Fibroblast of the aortic adventitia (primary cell): ENCODE measurements at regions not wholly inside any gene's neighbourhood (a gene's known extent, or its start where the extent isn't known, plus 50 kb on each side); places are given as distances from the start of the nearest gene placed in this dataset. TPM values are rescaled to one million over a fixed set of nuclear protein-coding genes. Genes with fewer than 3 reads are reported as not detected.

Experiments
- DNase-seq: peaks from one replicate; pipeline ENCODE4 v3.0.0-alpha.2; 2010; ENCODE audit warnings: low read depth
- H3K4me3 ChIP-seq: 2 replicates; pipeline ENCODE4 v1.5.1; 2011; ENCODE audit warnings: low read depth, mild to moderate bottlenecking, control low read depth, low read length, moderate library complexity
- CTCF ChIP-seq: IDR thresholded peaks from 2 replicates; pipeline ENCODE4 v1.5.1; 2011; ENCODE audit warnings: mild to moderate bottlenecking, low read length, control low read depth, inconsistent platforms; ENCODE audit not compliant: insufficient read depth
- small RNA-seq: library from RNA; depleted of rRNA; stranded (forward); fragments of <200 nt; gene quantifications from one replicate; pipeline ENCODE3, GENCODE V24; 2012

GRCh38 chrX:39990388-39990787 lies 107.4 kb downstream of the BCOR start:
- H3K4me3 ChIP-seq = no peak overlapping the region
- no peak for DNase-seq
- no peak for TF ChIP-seq CTCF

GRCh38 chrX:39992300-39992699 lies 105.5 kb downstream of the BCOR start:
- H3K4me3 ChIP-seq = no peak overlapping the region
- TF ChIP-seq CTCF = no peak
- no peak for DNase-seq

GRCh38 chrX:39995457-39995856 lies 102.3 kb downstream of the BCOR start:
- H3K4me3 ChIP-seq = no peak overlapping the region

GRCh38 chrX:39996536-39996935 lies 101.2 kb downstream of the BCOR start:
- no peak for DNase-seq
- TF ChIP-seq CTCF = no peak
- H3K4me3 ChIP-seq = no peak overlapping the region

More at GRCh38 chrX:39995457-39995856, 102.3 kb downstream of the BCOR start:
- no peak for TF ChIP-seq CTCF
- no peak for DNase-seq

GRCh38 chrX:39998636-39999406 lies 98.9 kb downstream of the BCOR start:
- no peak for DNase-seq
- H3K4me3 ChIP-seq = no peak overlapping the region
- no peak for TF ChIP-seq CTCF

Small RNAs in the stretch of these regions (small RNA-seq; reads per million reads assigned to genes)
- not detected for gene MIR1587
- gene MIR3937 = not detected
- gene RN7SL732P = 0.19 reads per million
- not detected for gene RNU6-591P
